Muscle of leg (tissue), 3 donors: ENCODE measurements at regions not wholly inside any gene's neighbourhood (a gene's known extent, or its start where the extent isn't known, plus 50 kb on each side); places are given as distances from the start of the nearest gene placed in this dataset.
"Not testable (repeated sequence)": the region's sequence is repeated elsewhere in the genome, so short reads cannot be mapped to it uniquely, and the experiment has no call there.

ENCODE experiments used
- DNase-seq: peaks from one replicate; pipeline ENCODE4 v3.0.0; 2013
- H3K27ac ChIP-seq: one replicate; pipeline ENCODE4 v1.5.1; 2013; ENCODE audit warnings: mild to moderate bottlenecking, low read length, control low read depth
- H3K27me3 ChIP-seq: one replicate; pipeline ENCODE4 v1.6.1; 2013; ENCODE audit warnings: low read length; ENCODE audit not compliant: control insufficient read depth, insufficient read depth
- H3K36me3 ChIP-seq: one replicate; pipeline ENCODE4 v1.6.1; 2013; ENCODE audit warnings: low read length; ENCODE audit not compliant: control insufficient read depth, insufficient read depth
- H3K4me1 ChIP-seq: one replicate; pipeline ENCODE4 v1.6.1; 2013; ENCODE audit warnings: low read length; ENCODE audit not compliant: control insufficient read depth, insufficient read depth
- H3K4me3 ChIP-seq: one replicate; pipeline ENCODE4 v1.5.1; 2013; ENCODE audit warnings: low read length, control low read depth
- H3K9me3 ChIP-seq: replicated peaks from 2 replicates; pipeline ENCODE4 v1.6.1; 2013; ENCODE audit warnings: low read depth, low read length; ENCODE audit not compliant: control insufficient read depth
- WGBS: methylation state at CpG from one replicate; pipeline ENCODE4 v1.1.5; 2013; ENCODE audit warnings: missing lambda C conversion rate; ENCODE audit not compliant: insufficient coverage; 5-methylcytosine and 5-hydroxymethylcytosine counted together

DNA sequence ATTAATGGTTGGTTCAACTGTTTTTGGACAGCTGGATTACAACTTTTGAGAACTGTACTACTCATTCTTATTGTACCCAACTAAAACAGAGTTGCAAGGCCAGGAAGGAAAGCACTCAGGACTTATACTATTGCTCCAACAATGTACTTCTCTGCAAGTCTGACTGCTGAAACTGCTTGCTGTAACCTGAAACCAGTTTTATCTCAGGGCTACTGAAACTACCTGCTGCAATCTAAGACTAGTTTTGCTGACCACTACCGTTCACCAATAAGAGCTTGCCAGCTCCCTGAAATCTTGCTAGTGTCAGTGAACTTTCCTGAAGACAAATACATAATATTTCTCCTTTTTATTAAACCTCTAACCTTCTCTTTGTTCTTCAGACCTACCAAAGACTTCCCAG is 157.3 kb downstream of the CDCA7 start:
- Histone ChIP-seq H3K27me3 (no peaks in the 10 kb centered on the region), H3K27ac (no peak overlapping the region), H3K4me3 (no peak overlapping the region), H3K4me1 (no peaks in the 10 kb centered on the region), H3K36me3 (no peaks in the 10 kb centered on the region), H3K9me3 (no peaks in the 10 kb centered on the region)
- 20% methylated on average over 1 of the region's 1 CpG for WGBS
- no peak for DNase-seq

DNA sequence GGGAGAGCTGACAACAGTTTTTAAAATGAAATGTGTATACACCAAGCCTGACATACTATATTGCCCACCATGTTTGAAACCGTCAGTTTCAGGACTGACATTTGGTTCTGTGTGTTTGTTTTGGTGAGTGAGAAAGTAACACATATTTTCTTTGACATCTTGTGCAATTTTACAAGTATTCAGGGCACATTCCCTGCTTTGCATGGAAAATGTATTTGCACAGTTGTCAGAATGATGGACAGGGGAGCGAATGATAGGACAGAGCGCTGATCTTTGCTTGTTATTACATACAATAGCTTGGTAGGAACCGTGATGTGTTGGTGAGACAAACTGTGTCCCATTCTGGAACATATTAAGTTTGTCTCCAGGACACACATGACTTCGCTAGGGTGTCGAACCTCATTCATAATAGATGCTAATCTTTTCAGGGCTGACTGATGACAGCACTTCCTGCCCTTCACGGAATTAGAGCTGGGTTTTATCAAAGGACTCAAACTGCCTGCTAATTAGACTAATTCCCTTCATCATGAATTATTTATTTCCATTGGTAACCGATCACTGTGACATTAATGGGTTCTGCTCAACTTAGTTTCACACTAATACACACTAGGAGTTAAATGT is 158.5 kb downstream of the CDCA7 start:
- Histone ChIP-seq H3K36me3 (no peaks in the 10 kb centered on the region), H3K4me1 (no peaks in the 10 kb centered on the region), H3K9me3 (no peaks in the 10 kb centered on the region), H3K4me3 (no peak overlapping the region), H3K27ac (no peak overlapping the region), H3K27me3 (no peaks in the 10 kb centered on the region)
- WGBS, result 59% methylated on average over 6 of the region's 8 CpGs
- DNase-seq, result no peak

DNA sequence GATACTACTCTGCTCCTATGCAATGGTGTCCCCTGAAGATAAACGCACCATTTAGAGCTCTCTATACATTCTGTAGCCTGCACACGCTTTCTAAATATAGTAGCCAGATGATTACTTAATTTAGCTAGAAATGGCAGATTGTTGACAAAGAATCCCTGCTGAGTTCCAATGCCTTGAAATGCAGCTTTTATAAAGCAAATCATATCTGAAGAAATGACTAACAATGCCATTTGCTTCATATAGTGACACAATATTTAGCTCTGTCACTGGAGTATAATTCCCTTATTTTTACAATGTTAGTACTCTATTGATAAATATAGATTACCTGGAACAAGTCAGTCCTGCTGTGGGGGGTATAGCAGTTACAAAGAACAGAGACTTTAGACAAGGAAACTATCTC is 166.2 kb downstream of the CDCA7 start:
- 40% methylated on average over 1 of the region's 2 CpGs for WGBS
- peak; percentile 5 for DNase-seq
- Histone ChIP-seq H3K27me3 (no peaks in the 10 kb centered on the region), H3K36me3 (no peaks in the 10 kb centered on the region), H3K4me3 (no peak overlapping the region), H3K9me3 (no peaks in the 10 kb centered on the region), H3K27ac (no peak overlapping the region), H3K4me1 (peaks cover 4% of the 10 kb centered on the region)

DNA sequence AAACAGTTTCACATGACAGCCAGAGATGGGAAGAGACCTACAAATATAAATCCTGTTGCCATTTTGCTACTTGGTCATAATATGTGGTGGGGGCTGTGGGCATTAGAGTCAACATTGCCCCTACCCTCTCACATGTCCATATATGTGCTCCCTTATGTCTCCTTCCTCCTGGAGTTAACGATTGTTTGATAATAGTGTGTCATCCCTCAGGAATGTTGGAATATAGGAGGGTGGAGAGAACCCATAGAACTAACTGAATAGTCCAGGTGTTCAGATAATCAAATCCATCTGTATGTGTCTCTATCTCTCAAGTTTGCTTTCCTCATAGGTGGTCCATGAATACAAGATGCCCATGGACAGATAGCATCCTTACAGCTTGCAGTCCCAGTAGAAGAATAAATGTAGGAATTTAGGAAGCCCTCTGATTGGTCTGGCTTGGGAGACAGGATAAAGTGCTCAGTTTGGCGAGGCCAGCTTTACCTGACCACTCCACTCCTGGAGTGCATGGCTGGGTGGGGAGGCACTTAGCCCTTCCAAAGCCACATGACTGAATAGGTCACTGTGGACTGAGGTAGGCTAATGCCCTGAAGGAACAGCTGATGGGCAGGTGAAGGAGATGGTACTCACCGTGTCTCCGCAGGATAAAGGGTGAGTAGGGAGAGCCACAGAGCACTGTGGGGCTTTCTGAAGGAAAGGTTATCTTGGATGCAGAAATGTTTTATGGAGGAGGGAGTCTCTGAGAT is 166.9 kb downstream of the CDCA7 start:
- 86% methylated on average over 3 of the region's 4 CpGs for WGBS
- peak; percentile 42 for DNase-seq
- no peaks in the 10 kb centered on the region for H3K27me3 ChIP-seq

DNA sequence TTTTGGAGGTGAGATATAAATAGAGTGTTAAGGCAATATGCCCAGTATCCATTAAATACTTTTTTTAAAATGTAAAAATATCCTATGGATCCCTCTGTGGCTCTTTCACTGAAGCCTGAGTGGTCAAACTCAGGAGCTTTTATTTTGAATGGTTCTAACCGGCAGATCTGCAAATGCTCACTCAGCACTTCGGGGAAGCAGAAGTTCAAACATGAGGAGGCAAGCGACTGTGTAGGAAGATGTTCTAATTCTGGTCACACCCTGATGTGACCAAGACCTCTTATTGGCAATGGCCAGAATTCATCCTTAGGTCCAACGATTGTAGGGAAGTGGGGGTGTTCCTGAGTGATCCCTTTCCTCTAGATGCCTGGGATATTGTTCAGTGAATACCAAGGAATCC is 168.8 kb downstream of the CDCA7 start:
- DNase-seq, result peak; percentile 86
- Histone ChIP-seq H3K4me3 (no peak overlapping the region), H3K27me3 (no peaks in the 10 kb centered on the region), H3K4me1 (peaks cover 4% of the 10 kb centered on the region), H3K9me3 (no peaks in the 10 kb centered on the region), H3K36me3 (no peaks in the 10 kb centered on the region), H3K27ac (peak overlapping the region; percentile 77)
- WGBS, result no CpG with 5 or more reads among the region's 4 CpGs

More for the DNA sequence above, 166.9 kb downstream of the CDCA7 start:
- no peaks in the 10 kb centered on the region for H3K36me3 ChIP-seq
- peak overlapping the region; percentile 25 for H3K27ac ChIP-seq
- H3K9me3 ChIP-seq, result no peaks in the 10 kb centered on the region
- H3K4me3 ChIP-seq, result no peak overlapping the region
- H3K4me1 ChIP-seq, result peaks cover 4% of the 10 kb centered on the region

DNA sequence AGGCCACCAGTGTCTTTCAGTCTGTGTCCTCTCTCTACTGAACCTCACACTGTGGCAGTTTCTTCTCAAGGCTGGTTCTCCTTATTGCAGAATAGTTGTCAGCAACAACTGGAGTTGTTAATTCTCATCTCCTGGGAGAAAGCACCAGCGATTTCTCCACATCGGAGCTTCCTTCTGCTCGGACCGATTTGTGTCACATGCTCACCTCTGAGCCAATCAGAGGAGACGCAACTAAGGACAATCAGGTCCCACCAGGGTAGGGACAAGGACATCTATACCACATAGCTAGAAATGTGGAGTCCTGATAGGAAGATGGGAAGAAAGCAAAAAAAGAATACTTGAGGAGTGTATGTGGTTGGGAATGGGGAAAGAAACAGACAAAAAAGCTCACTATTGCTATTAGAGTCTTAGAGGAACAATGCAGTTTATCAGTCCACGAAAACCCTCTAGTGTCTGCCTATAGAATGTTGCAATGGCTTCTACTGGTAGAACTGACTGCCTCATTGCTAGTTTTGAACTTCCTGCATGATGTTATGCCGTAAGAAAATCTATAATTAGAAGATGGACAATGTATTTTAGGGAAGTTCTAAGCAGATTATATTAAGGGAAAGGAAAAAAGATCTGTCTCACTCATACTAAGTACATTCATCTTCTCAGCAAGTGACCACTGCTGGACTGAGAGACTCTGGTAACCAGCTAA is 169.7 kb downstream of the CDCA7 start:
- WGBS, result 83% methylated on average over 1 of the region's 7 CpGs
- no peaks in the 10 kb centered on the region for H3K27me3 ChIP-seq
- no peaks in the 10 kb centered on the region for H3K9me3 ChIP-seq
- H3K36me3 ChIP-seq, result no peaks in the 10 kb centered on the region
- DNase-seq, result peak; percentile 58
- peaks cover 4% of the 10 kb centered on the region for H3K4me1 ChIP-seq
- peak overlapping the region; percentile 77 for H3K27ac ChIP-seq
- no peak overlapping the region for H3K4me3 ChIP-seq

DNA sequence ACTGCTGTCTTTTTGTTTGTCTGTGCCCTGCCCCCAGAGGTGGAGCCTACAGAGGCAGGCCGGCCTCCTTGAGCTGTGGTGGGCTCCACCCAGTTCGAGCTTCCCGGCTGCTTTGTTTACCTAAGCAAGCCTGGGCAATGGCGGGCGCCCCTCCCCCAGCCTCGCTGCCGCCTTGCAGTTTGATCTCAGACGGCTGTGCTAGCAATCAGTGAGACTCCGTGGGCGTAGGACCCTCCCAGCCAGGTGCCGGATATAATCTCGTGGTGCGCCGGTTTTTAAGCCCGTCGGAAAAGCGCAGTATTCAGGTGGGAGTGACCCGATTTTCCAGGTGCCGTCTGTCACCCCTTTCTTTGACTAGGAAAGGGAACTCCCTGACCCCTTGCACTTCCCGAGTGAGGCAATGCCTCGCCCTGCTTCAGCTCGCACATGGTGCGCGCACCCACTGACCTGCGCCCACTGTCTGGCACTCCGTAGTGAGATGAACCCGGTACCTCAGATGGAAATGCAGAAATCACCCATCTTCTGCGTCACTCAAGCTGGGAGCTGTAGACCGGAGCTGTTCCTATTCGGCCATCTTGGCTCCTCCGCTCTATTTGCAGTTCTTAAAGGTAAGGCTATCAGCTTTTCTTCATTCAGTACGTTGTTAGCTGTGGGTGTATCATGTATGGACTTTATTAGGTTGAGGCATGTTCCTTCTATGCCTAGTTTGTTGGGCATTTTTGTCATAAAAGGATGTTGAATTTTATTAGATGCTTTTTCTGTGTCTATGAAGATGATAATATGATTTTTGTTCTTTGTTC is 178.3 kb downstream of the CDCA7 start:
- H3K27ac ChIP-seq, H3K4me3 ChIP-seq: not testable (repeated sequence)
- 87% methylated on average over 21 of the region's 32 CpGs for WGBS

DNA sequence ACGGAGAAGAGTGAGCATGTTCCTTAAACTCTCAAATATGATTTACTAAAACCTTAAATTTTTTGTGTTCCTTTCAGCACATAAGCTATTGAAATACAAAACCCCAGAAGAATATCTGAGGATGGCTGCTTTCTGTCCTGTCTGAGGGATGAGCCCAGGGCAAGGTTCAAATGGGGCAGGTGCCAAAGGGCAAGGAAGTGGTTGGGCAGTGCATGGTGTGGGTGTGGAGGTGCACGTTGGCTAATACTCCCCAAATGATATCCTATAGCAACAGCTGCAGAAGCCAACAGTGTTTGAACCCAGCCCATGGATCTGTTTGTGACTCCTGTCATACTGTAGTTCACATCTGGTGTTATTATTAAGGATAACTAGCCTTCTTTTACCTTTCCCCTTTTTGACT is 183.0 kb downstream of the CDCA7 start:
- H3K27ac ChIP-seq, result no peak overlapping the region
- no CpG with 5 or more reads among the region's 2 CpGs for WGBS
- no peaks in the 10 kb centered on the region for H3K27me3 ChIP-seq
- no peak overlapping the region for H3K4me3 ChIP-seq
- no peaks in the 10 kb centered on the region for H3K36me3 ChIP-seq
- H3K9me3 ChIP-seq, result no peaks in the 10 kb centered on the region
- no peak for DNase-seq
- no peaks in the 10 kb centered on the region for H3K4me1 ChIP-seq

More for the DNA sequence above, 178.3 kb downstream of the CDCA7 start:
- not testable (repeated sequence) for H3K9me3 ChIP-seq, DNase-seq, H3K4me1 ChIP-seq, H3K36me3 ChIP-seq, H3K27me3 ChIP-seq

DNA sequence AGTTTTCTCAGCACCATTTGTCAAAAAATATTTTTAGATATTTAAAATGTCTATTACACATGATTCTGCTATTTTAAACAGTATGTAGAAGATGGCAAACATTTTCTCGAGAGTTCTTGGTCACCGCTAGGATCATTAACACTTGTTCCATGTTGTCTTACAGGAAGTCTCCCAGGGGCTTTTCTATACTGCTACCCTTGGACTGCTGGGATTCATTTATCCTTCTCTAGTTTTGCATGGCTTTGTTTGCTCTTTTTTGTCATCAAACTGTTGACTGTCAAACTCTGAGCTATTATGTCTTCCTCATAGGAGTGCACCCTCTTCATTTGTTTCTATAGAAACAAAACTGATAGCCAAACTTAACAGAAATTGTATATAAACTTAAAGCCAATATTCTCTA is 184.9 kb downstream of the CDCA7 start:
- Histone ChIP-seq H3K27me3 (no peaks in the 10 kb centered on the region), H3K4me1 (no peaks in the 10 kb centered on the region), H3K36me3 (no peaks in the 10 kb centered on the region), H3K4me3 (no peak overlapping the region), H3K27ac (no peak overlapping the region), H3K9me3 (no peaks in the 10 kb centered on the region)
- WGBS, result 80% methylated on average over 1 of the region's 2 CpGs
- no peak for DNase-seq
